ENCODE measurements at regions not wholly inside any gene's neighbourhood (a gene's known extent, or its start where the extent isn't known, plus 50 kb on each side); places are given as distances from the start of the nearest gene placed in this dataset.

DNA sequence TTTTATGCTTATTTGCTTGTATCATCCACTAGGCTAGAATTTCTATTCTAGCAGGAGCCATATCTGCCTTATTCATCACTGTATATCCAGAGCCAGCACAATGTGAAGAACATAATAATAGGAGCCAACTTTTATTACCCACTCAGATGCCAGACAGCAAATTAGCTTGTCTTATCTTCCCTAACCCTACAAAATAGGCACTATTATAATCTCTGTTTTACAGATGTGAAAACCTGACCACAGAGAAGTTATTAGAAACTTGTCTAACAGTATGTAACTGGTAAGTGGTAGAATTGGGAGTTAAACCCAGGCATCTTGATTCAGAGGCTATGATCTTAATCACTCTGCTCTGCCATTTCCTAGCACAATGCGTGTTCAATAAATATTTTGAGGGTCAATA, 579.5 kb downstream of the CAAP1 start:
- TF ChIP-seq, protein P1, sequence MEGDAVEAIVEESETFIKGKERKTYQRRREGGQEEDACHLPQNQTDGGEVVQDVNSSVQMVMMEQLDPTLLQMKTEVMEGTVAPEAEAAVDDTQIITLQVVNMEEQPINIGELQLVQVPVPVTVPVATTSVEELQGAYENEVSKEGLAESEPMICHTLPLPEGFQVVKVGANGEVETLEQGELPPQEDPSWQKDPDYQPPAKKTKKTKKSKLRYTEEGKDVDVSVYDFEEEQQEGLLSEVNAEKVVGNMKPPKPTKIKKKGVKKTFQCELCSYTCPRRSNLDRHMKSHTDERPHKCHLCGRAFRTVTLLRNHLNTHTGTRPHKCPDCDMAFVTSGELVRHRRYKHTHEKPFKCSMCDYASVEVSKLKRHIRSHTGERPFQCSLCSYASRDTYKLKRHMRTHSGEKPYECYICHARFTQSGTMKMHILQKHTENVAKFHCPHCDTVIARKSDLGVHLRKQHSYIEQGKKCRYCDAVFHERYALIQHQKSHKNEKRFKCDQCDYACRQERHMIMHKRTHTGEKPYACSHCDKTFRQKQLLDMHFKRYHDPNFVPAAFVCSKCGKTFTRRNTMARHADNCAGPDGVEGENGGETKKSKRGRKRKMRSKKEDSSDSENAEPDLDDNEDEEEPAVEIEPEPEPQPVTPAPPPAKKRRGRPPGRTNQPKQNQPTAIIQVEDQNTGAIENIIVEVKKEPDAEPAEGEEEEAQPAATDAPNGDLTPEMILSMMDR (conservative IDR thresholded peaks at IDR 0.05; ENCODE audit: low read length) = no peak
- TF ChIP-seq EZH2phosphoT487 (IDR thresholded peaks at IDR 0.05; ENCODE audit: borderline replicate concordance, low read depth, low read length) = no peak

Measured in OCI-LY7 (cell line).